OCI-LY3 (cell line): ENCODE measurements at regions not wholly inside any gene's neighbourhood (a gene's known extent, or its start where the extent isn't known, plus 50 kb on each side); places are given as distances from the start of the nearest gene placed in this dataset.

Experiments
- H2AFZ ChIP-seq: fragments of 200-600, 300-600 bp; shearing (Covaris generic); 2 replicates; pipeline ENCODE4 v1.6.0; 2014; ENCODE audit warnings: antibody characterized with exemption, low read depth, low read length
- H3K27ac ChIP-seq: fragments of 200-600, 300-600 bp; sonication (generic); 2 replicates; pipeline ENCODE4 v1.5.1; 2014; ENCODE audit warnings: mild to moderate bottlenecking, low read length, moderate library complexity, mixed read lengths
- H3K27me3 ChIP-seq: fragments of 200-600, 300-600 bp; sonication (generic); 2 replicates; pipeline ENCODE4 v1.6.1; 2014; ENCODE audit warnings: low read depth, low read length, mixed read lengths
- H3K36me3 ChIP-seq: fragments of 200-600, 300-600 bp; sonication (generic); replicated peaks from 2 replicates; pipeline ENCODE3; 2014; ENCODE audit warnings: low read depth, low read length, mixed read lengths
- H3K4me1 ChIP-seq: fragments of 300-600, 200-600 bp; sonication (generic); 2 replicates; pipeline ENCODE4 v1.6.1; 2014; ENCODE audit warnings: low read length, mixed read lengths
- H3K4me2 ChIP-seq: fragments of 200-600, 300-600 bp; sonication (generic); 2 replicates; pipeline ENCODE4 v1.6.1; 2014; ENCODE audit warnings: low read length, mixed read lengths
- H3K4me3 ChIP-seq: fragments of 300-600, 200-600 bp; sonication (generic); 2 replicates; pipeline ENCODE4 v1.5.1; 2014; ENCODE audit warnings: antibody characterized with exemption, mild to moderate bottlenecking, low read length, moderate library complexity
- H3K79me2 ChIP-seq: fragments of 300-600, 200-600 bp; shearing (Covaris generic); 2 replicates; pipeline ENCODE4 v1.6.1; 2014; ENCODE audit warnings: mild to moderate bottlenecking, low read length, mixed read lengths
- H3K9ac ChIP-seq: fragments of 300-600, 200-600 bp; shearing (Covaris generic); 2 replicates; pipeline ENCODE4 v1.6.0; 2014; ENCODE audit warnings: mild to moderate bottlenecking, low read length, moderate library complexity
- H3K9me3 ChIP-seq: fragments of 200-600, 300-600 bp; shearing (Covaris generic); 2 replicates; pipeline ENCODE4 v1.6.1; 2014; ENCODE audit warnings: low read length, mixed read lengths; ENCODE audit not compliant: insufficient read depth
- H4K20me1 ChIP-seq: fragments of 200-600, 300-600 bp; sonication (generic); 2 replicates; pipeline ENCODE4 v1.6.1; 2016; ENCODE audit warnings: low read length, mixed read lengths; ENCODE audit not compliant: insufficient read depth
- EZH2phosphoT487 ChIP-seq: fragments of 200-600 bp; shearing (Covaris generic); IDR thresholded peaks from 2 replicates; pipeline ENCODE4 v1.6.1; 2018; ENCODE audit warnings: antibody characterized with exemption, mixed run types, low read depth
- TF ChIP-seq, protein P1 (sequence below): fragments of 200-600, 300-600 bp; sonication (generic); IDR thresholded peaks from 2 replicates; pipeline ENCODE4 v1.5.1; 2014; ENCODE audit warnings: antibody characterized with exemption, low read length, low read depth

- Histone ChIP-seq H4K20me1 (no peaks in the 10 kb centered on the region), H3K4me2 (no peak overlapping the region), H3K4me1 (no peaks in the 10 kb centered on the region), H3K27ac (no peak overlapping the region), H3K9me3 (no peaks in the 10 kb centered on the region), H3K79me2 (no peaks in the 10 kb centered on the region), H3K27me3 (no peaks in the 10 kb centered on the region), H3K36me3 (no peaks in the 10 kb centered on the region), H2AFZ (no peak overlapping the region), H3K4me3 (no peak overlapping the region), H3K9ac (no peak overlapping the region)
- no peak for TF ChIP-seq EZH2phosphoT487
- TF ChIP-seq, protein P1, sequence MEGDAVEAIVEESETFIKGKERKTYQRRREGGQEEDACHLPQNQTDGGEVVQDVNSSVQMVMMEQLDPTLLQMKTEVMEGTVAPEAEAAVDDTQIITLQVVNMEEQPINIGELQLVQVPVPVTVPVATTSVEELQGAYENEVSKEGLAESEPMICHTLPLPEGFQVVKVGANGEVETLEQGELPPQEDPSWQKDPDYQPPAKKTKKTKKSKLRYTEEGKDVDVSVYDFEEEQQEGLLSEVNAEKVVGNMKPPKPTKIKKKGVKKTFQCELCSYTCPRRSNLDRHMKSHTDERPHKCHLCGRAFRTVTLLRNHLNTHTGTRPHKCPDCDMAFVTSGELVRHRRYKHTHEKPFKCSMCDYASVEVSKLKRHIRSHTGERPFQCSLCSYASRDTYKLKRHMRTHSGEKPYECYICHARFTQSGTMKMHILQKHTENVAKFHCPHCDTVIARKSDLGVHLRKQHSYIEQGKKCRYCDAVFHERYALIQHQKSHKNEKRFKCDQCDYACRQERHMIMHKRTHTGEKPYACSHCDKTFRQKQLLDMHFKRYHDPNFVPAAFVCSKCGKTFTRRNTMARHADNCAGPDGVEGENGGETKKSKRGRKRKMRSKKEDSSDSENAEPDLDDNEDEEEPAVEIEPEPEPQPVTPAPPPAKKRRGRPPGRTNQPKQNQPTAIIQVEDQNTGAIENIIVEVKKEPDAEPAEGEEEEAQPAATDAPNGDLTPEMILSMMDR = no peak
Observed at GRCh38 chr7:136179154-136179553, 202.0 kb upstream of the MTPN start.

DNA sequence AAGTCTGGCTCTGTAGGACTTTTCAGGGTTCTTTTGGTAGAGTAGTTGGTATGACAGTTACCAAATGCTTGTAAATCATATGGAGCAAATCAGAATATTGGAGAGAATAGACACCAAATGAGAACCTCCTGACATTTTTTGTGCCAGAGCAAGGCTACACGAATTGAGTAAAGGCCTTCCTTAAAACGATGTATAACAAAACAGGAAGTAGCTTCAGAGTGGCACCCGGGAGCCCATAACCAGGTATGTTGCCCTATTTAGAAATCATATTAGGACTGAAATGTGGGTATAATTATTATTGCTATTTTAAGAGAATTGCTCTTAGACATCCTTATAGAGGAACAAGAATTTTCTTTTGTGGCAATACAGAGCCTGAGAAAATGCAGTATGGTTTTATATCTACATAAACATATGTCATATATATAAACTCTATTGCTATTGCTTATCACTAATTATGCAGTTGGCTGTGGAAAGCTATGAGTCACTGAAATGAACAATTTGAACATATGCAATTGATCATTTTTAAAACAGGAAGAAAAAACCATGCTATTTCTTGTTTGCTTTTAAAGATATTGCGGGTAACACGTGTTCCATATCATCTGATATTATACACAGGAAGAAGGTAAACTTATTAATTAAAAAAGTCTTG lies 197.4 kb upstream of the MTPN start:
- no peak overlapping the region for H3K27ac ChIP-seq
- H3K36me3 ChIP-seq = no peaks in the 10 kb centered on the region
- H4K20me1 ChIP-seq = no peaks in the 10 kb centered on the region
- H3K4me2 ChIP-seq = no peak overlapping the region
- no peak overlapping the region for H3K9ac ChIP-seq
- no peak for TF ChIP-seq EZH2phosphoT487
- TF ChIP-seq, protein P1 = no peak
- H3K4me3 ChIP-seq = no peak overlapping the region
- no peaks in the 10 kb centered on the region for H3K4me1 ChIP-seq
- H3K79me2 ChIP-seq = no peaks in the 10 kb centered on the region
- no peaks in the 10 kb centered on the region for H3K27me3 ChIP-seq
- H3K9me3 ChIP-seq = no peaks in the 10 kb centered on the region
- no peak overlapping the region for H2AFZ ChIP-seq

DNA sequence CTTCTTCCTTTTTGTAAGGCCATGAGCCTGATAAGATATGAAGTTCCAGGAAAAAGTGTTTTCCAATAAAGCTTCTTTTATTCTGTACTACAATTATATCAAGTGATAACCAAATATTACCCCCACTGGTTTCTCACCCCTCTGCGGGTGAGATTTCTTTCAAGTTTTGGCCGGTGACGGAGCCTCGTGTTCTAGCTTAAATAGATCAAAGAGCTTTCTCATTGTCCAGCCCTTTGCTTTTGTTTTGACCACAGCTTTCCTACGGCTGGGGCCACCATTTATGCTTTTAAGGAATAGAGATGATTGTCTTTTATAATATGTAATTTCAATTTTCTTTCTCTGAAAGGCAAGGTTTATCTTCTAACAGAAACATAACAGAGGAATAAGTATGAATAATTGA lies 196.7 kb upstream of the MTPN start:
- Histone ChIP-seq H3K9ac (no peak overlapping the region), H2AFZ (no peak overlapping the region)

GRCh38 chr7:136171233-136171632 lies 194.1 kb upstream of the MTPN start:
- Histone ChIP-seq H3K36me3 (no peaks in the 10 kb centered on the region), H3K79me2 (no peaks in the 10 kb centered on the region), H3K9me3 (no peaks in the 10 kb centered on the region), H3K9ac (no peak overlapping the region), H3K27me3 (0 out of 2 replicates have a peak, but pooled peaks cover 4% of the 10 kb centered on the region), H3K4me3 (no peak overlapping the region), H3K4me1 (no peaks in the 10 kb centered on the region), H3K27ac (no peak overlapping the region), H3K4me2 (no peak overlapping the region), H4K20me1 (no peaks in the 10 kb centered on the region), H2AFZ (no peak overlapping the region)
- TF ChIP-seq, protein P1 = no peak
- TF ChIP-seq EZH2phosphoT487 = no peak

More for the DNA sequence above, 196.7 kb upstream of the MTPN start:
- Histone ChIP-seq H3K36me3 (no peaks in the 10 kb centered on the region), H3K79me2 (no peaks in the 10 kb centered on the region), H4K20me1 (no peaks in the 10 kb centered on the region), H3K9me3 (no peaks in the 10 kb centered on the region), H3K4me3 (no peak overlapping the region), H3K4me2 (no peak overlapping the region), H3K27ac (no peak overlapping the region), H3K4me1 (no peaks in the 10 kb centered on the region), H3K27me3 (0 out of 2 replicates have a peak, but pooled peaks cover 4% of the 10 kb centered on the region)
- TF ChIP-seq, protein P1 = no peak
- TF ChIP-seq EZH2phosphoT487 = no peak
